HepG2 (cell line): ENCODE measurements at regions not wholly inside any gene's neighbourhood (a gene's known extent, or its start where the extent isn't known, plus 50 kb on each side); places are given as distances from the start of the nearest gene placed in this dataset.

ENCODE experiments used
- ATAC-seq: fragments of 200-7000 bp; cut with Tn5 transposase; 3 replicates; pipeline ENCODE4 v1.9.1; 2020; ENCODE audit warnings: mild to moderate bottlenecking, moderate library complexity
- BruUV-seq: library from RNA; stranded (reverse); fragments of 400-500 nt; replicated peaks from 2 replicates; lab custom pipeline; 2021; lab: Mats Ljungman, UMichigan
- CTCF ChIA-PET: fragments of 300-600 bp; formaldehyde crosslinking; extraction: SDS; loops from one replicate; lab custom pipeline; 2021; ENCODE audit warnings: low total read pairs, inconsistent platforms, low intra/inter-chr PET ratio; lab: Yijun Ruan, JAX
- POLR2A ChIA-PET: fragments of 350-600 bp; sonication (Branson Sonifier 250); formaldehyde crosslinking; loops from one replicate; lab custom pipeline; 2020; ENCODE audit warnings: antibody characterized with exemption, inconsistent platforms; lab: Yijun Ruan, JAX
- DNase-seq: peaks from one replicate; pipeline ENCODE4 v3.0.0-alpha.2; 2015; ENCODE audit warnings: low spot score
- FAIRE-seq: peaks from 3 replicates; lab custom pipeline; 2011; peaks lifted over from hg19 to GRCh38; lab: Jason Lieb, UNC
- H2AFZ ChIP-seq: one replicate; pipeline ENCODE4 v1.6.1; 2011; ENCODE audit warnings: low read length, inconsistent platforms
- H3K27ac ChIP-seq: fragments of 300-600 bp; 3 replicates; pipeline ENCODE4 v1.8.0; 2011; ENCODE audit warnings: mixed run types, mild to moderate bottlenecking, mixed read lengths, low read length, inconsistent platforms; ENCODE audit not compliant: insufficient read depth; ENCODE audit errors: extremely low read length
- H3K27me3 ChIP-seq, 2 experiments: fragments of 200-600 bp in 1 of 2; 2 replicates in 1 of 2; 3 replicates in 1 of 2; pipeline versions ENCODE4 v1.6.0 to v1.8.0; 2011; ENCODE audit warnings: low read length in 2 of 2, mild to moderate bottlenecking in 2 of 2, moderate library complexity in 2 of 2, inconsistent platforms in 1 of 2; ENCODE audit not compliant: insufficient read depth in 2 of 2, control insufficient read depth in 1 of 2
- H3K36me3 ChIP-seq, 2 experiments: fragments of 200-600 bp in 1 of 2; replicated peaks in 1 of 2; 2 replicates in 1 of 2; 3 replicates in 1 of 2; pipeline versions ENCODE4 v1.5.1 to v1.8.0; 2011; ENCODE audit warnings: low read length in 2 of 2, inconsistent platforms in 1 of 2; ENCODE audit not compliant: insufficient read depth in 2 of 2, control insufficient read depth in 1 of 2
- H3K4me1 ChIP-seq: 2 replicates; pipeline ENCODE4 v1.5.1; 2012; ENCODE audit warnings: low read length, inconsistent platforms; ENCODE audit not compliant: insufficient read depth
- H3K4me2 ChIP-seq: 2 replicates; pipeline ENCODE4 v1.6.0; 2011; ENCODE audit warnings: low read depth, low read length, inconsistent platforms
- H3K4me3 ChIP-seq, 3 experiments: fragments of 200-600 bp in 1 of 3; sonication (generic), shearing (Covaris generic) in 1 of 3; replicated peaks in 1 of 3; 2 replicates each; pipeline ENCODE4 v1.5.1; 2011 to 2016; ENCODE audit warnings: low read length in 3 of 3, inconsistent platforms in 2 of 3, low read depth in 2 of 3, mild to moderate bottlenecking in 2 of 3, control low read depth in 1 of 3, mixed read lengths in 1 of 3; ENCODE audit not compliant: insufficient read depth in 1 of 3
- H3K79me2 ChIP-seq: one replicate; pipeline ENCODE4 v1.6.1; 2011; ENCODE audit warnings: low read length, inconsistent platforms; ENCODE audit not compliant: insufficient read depth
- H3K9ac ChIP-seq: 2 replicates; pipeline ENCODE4 v1.6.0; 2011; ENCODE audit warnings: mild to moderate bottlenecking, low read depth, low read length, inconsistent platforms; ENCODE audit not compliant: insufficient read depth
- H3K9me3 ChIP-seq: 2 replicates; pipeline ENCODE4 v1.5.1; 2012; ENCODE audit warnings: mild to moderate bottlenecking, low read length
- H4K20me1 ChIP-seq: 2 replicates; pipeline ENCODE4 v1.6.0; 2011; ENCODE audit warnings: inconsistent platforms, mild to moderate bottlenecking, low read length, moderate library complexity; ENCODE audit not compliant: insufficient read depth
- ATF7-NPFF ChIP-seq: sonication (generic); formaldehyde crosslinking; IDR thresholded peaks from 2 replicates; pipeline ENCODE4 v1.8.1; 2023; ENCODE audit warnings: mild to moderate bottlenecking, low read depth, missing genetic modification reagents, moderate library complexity
- CREM ChIP-seq, 2 experiments: sonication (generic) in 1 of 2; formaldehyde crosslinking in 1 of 2; IDR thresholded peaks; 2 replicates each; pipeline versions ENCODE4 v1.4.0 to v1.6.1; 2016 to 2020; ENCODE audit warnings: antibody characterized with exemption in 1 of 2, mild to moderate bottlenecking in 1 of 2, missing genetic modification reagents in 1 of 2
- HMGXB3 ChIP-seq: sonication (generic); formaldehyde crosslinking; IDR thresholded peaks from 2 replicates; pipeline ENCODE4 v1.4.0; 2020; ENCODE audit warnings: missing genetic modification reagents, borderline replicate concordance
- HMGXB4 ChIP-seq, 2 experiments: sonication (generic) in 1 of 2; formaldehyde crosslinking in 1 of 2; IDR thresholded peaks; 2 replicates each; pipeline versions ENCODE4 v1.4.0 to v1.6.1; 2018 to 2020; ENCODE audit warnings: missing genetic modification reagents in 2 of 2, borderline replicate concordance in 1 of 2, low read depth in 1 of 2, mild to moderate bottlenecking in 1 of 2, missing biosample characterization in 1 of 2
- ISX ChIP-seq: sonication (generic); formaldehyde crosslinking; conservative IDR thresholded peaks from 2 replicates; pipeline ENCODE4 v1.5.0; 2020; ENCODE audit warnings: missing genetic modification reagents
- KDM5A ChIP-seq: fragments of 200-600 bp; sonication (generic); IDR thresholded peaks from 2 replicates; pipeline ENCODE4 v1.7.0; 2018; ENCODE audit warnings: antibody characterized with exemption, mild to moderate bottlenecking, low read length, borderline replicate concordance
- NFYB ChIP-seq: sonication (generic); formaldehyde crosslinking; IDR thresholded peaks from 2 replicates; pipeline ENCODE4 v1.4.0; 2020; ENCODE audit warnings: missing genetic modification reagents
- RBM22 ChIP-seq: fragments of 200-400 bp; formaldehyde crosslinking; optimal IDR thresholded peaks from 2 replicates; pipeline ENCODE3; 2017; ENCODE audit warnings: mild to moderate bottlenecking, low read length, moderate library complexity
- REPIN1 ChIP-seq: sonication (generic); formaldehyde crosslinking; IDR thresholded peaks from 2 replicates; pipeline ENCODE4 v1.8.0; 2022; ENCODE audit warnings: missing genetic modification reagents, low read depth, mild to moderate bottlenecking, borderline replicate concordance
- SNAI1 ChIP-seq: sonication (generic); formaldehyde crosslinking; IDR thresholded peaks from 2 replicates; pipeline ENCODE4 v1.5.0; 2020; ENCODE audit warnings: mild to moderate bottlenecking, missing genetic modification reagents, borderline replicate concordance
- SP2 ChIP-seq: sonication (generic); formaldehyde crosslinking; IDR thresholded peaks from 2 replicates; pipeline ENCODE4 v1.5.1; 2020; ENCODE audit warnings: mild to moderate bottlenecking, missing genetic modification reagents
- U2AF1 ChIP-seq: fragments of 200-400 bp; formaldehyde crosslinking; optimal IDR thresholded peaks from 2 replicates; pipeline ENCODE3; 2017; ENCODE audit warnings: mild to moderate bottlenecking, low read depth, low read length
- ZBTB34 ChIP-seq: sonication (generic); formaldehyde crosslinking; IDR thresholded peaks from 2 replicates; pipeline ENCODE4 v1.8.0; 2022; ENCODE audit warnings: mild to moderate bottlenecking, missing genetic modification reagents
- WGBS: methylation state at CpG from one replicate; pipeline ENCODE4 v1.1.6; 2017; ENCODE audit warnings: low lambda C conversion rate; 5-methylcytosine and 5-hydroxymethylcytosine counted together
- in situ Hi-C: cut with HindIII; loops from 2 replicates; pipeline ENCODE4 v1.10.0; 2017; ENCODE audit warnings: low pct_unique_long_range_greater_than_20kb; ENCODE audit not compliant: extremely low pct_ligation_motif_present
- intact Hi-C: fragments of 100-400 bp; cut with micrococcal nuclease; formaldehyde crosslinking; loops from one replicate; pipeline ENCODE4 v1.10.0; 2022; ENCODE audit not compliant: unreplicated experiment

- no peak for TF ChIP-seq ZBTB34 (CRISPR knock-in tag)
These were observed 592.6 kb upstream of the ADAMTS16 start (continued) for GRCh38 chr5:4547547-4547946.

GRCh38 chr5:4548341-4548740 lies 591.8 kb upstream of the ADAMTS16 start:
- Histone ChIP-seq H3K36me3 (no peaks in the 10 kb centered on the region), H3K4me3 (no peak overlapping the region), H3K79me2 (no peaks in the 10 kb centered on the region), H4K20me1 (no peaks in the 10 kb centered on the region), H3K4me2 (no peak overlapping the region), H3K9me3 (peaks cover 90% of the 10 kb centered on the region), H3K27ac (no peak overlapping the region), H3K4me1 (no peaks in the 10 kb centered on the region), H2AFZ (no peak overlapping the region), H3K9ac (no peak overlapping the region), H3K27me3 (no peaks in the 10 kb centered on the region)
- in situ Hi-C loops (no loop called here), intact Hi-C loops (no loop called here)
- ChIA-PET CTCF (no interaction called here), POLR2A (no interaction called here)
- BruUV-seq: no TSS peak
- FAIRE-seq (no peak), DNase-seq (no peak), ATAC-seq (no peak)
- WGBS: 0% methylated on average over 1 of the region's 1 CpG
- TF ChIP-seq KDM5A: no peak
- TF ChIP-seq U2AF1: no peak
- no peak for TF ChIP-seq HMGXB3 (CRISPR knock-in tag)
- no peak for TF ChIP-seq REPIN1 (CRISPR knock-in tag)
- no peak for TF ChIP-seq ISX (CRISPR knock-in tag)
- TF ChIP-seq SP2 (CRISPR knock-in tag): no peak
- no peak for TF ChIP-seq ATF7-NPFF (CRISPR knock-in tag)
- no peak for TF ChIP-seq NFYB (CRISPR knock-in tag)
- no peak for TF ChIP-seq RBM22
- TF ChIP-seq SNAI1 (CRISPR knock-in tag): no peak
- TF ChIP-seq CREM (IDR thresholded peaks at IDR 0.05): no peak
- no peak for TF ChIP-seq CREM (CRISPR knock-in tag; IDR thresholded peaks at IDR 0.05)
- TF ChIP-seq HMGXB4 (CRISPR knock-in tag; IDR thresholded peaks at IDR 0.05; ENCODE audit: borderline replicate concordance in 1 of 2, low read depth in 1 of 2): no peak
